ENCODE measurements at regions not wholly inside any gene's neighbourhood (a gene's known extent, or its start where the extent isn't known, plus 50 kb on each side); places are given as distances from the start of the nearest gene placed in this dataset.

- DNase-seq (ENCODE audit: insufficient read length, low spot score, missing footprints) = no peak
- H3K4me3 ChIP-seq (ENCODE audit: insufficient read depth, low read length) = no peak overlapping the region
- no peaks in the 10 kb centered on the region for H3K79me2 ChIP-seq (ENCODE audit: insufficient read depth, low read length)
- TF ChIP-seq, protein P1, sequence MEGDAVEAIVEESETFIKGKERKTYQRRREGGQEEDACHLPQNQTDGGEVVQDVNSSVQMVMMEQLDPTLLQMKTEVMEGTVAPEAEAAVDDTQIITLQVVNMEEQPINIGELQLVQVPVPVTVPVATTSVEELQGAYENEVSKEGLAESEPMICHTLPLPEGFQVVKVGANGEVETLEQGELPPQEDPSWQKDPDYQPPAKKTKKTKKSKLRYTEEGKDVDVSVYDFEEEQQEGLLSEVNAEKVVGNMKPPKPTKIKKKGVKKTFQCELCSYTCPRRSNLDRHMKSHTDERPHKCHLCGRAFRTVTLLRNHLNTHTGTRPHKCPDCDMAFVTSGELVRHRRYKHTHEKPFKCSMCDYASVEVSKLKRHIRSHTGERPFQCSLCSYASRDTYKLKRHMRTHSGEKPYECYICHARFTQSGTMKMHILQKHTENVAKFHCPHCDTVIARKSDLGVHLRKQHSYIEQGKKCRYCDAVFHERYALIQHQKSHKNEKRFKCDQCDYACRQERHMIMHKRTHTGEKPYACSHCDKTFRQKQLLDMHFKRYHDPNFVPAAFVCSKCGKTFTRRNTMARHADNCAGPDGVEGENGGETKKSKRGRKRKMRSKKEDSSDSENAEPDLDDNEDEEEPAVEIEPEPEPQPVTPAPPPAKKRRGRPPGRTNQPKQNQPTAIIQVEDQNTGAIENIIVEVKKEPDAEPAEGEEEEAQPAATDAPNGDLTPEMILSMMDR (IDR thresholded peaks at IDR 0.05; ENCODE audit: extremely low read depth, low read depth, low read length) = no peak
- H3K4me2 ChIP-seq (ENCODE audit: insufficient read depth, low read length) = no peak overlapping the region
- no peaks in the 10 kb centered on the region for H3K27me3 ChIP-seq (ENCODE audit: insufficient read depth, low read length)
- no peaks in the 10 kb centered on the region for H3K4me1 ChIP-seq (ENCODE audit: insufficient read depth, low read length)
- H3K9me3 ChIP-seq (ENCODE audit: low read depth, low read length) = no peaks in the 10 kb centered on the region
- no peak overlapping the region for H3K27ac ChIP-seq (ENCODE audit: low read depth, low read length)
- no peaks in the 10 kb centered on the region for H4K20me1 ChIP-seq (ENCODE audit: insufficient read depth, low read length)
- H3K36me3 ChIP-seq (ENCODE audit: insufficient read depth, low read length) = no peaks in the 10 kb centered on the region
- H2AFZ ChIP-seq (ENCODE audit: low read length) = no peak overlapping the region
These were observed 98.9 kb upstream of the MAN2A1 start for GRCh38 chr5:109590799-109591198.

GRCh38 chr5:109589986-109590385 lies 99.7 kb upstream of the MAN2A1 start:
- DNase-seq (ENCODE audit: insufficient read length, low spot score, missing footprints) = no peak
- Histone ChIP-seq H3K4me2 (ENCODE audit: insufficient read depth, low read length) (no peak overlapping the region), H3K79me2 (ENCODE audit: insufficient read depth, low read length) (no peaks in the 10 kb centered on the region), H3K9me3 (ENCODE audit: low read depth, low read length) (no peaks in the 10 kb centered on the region), H3K4me1 (ENCODE audit: insufficient read depth, low read length) (no peaks in the 10 kb centered on the region), H3K4me3 (ENCODE audit: insufficient read depth, low read length) (no peak overlapping the region), H3K27me3 (ENCODE audit: insufficient read depth, low read length) (no peaks in the 10 kb centered on the region), H3K27ac (ENCODE audit: low read depth, low read length) (no peak overlapping the region), H2AFZ (ENCODE audit: low read length) (no peak overlapping the region), H3K36me3 (ENCODE audit: insufficient read depth, low read length) (no peaks in the 10 kb centered on the region), H4K20me1 (ENCODE audit: insufficient read depth, low read length) (no peaks in the 10 kb centered on the region)
- TF ChIP-seq, protein P1 (IDR thresholded peaks at IDR 0.05; ENCODE audit: extremely low read depth, low read depth, low read length) = no peak

DNA sequence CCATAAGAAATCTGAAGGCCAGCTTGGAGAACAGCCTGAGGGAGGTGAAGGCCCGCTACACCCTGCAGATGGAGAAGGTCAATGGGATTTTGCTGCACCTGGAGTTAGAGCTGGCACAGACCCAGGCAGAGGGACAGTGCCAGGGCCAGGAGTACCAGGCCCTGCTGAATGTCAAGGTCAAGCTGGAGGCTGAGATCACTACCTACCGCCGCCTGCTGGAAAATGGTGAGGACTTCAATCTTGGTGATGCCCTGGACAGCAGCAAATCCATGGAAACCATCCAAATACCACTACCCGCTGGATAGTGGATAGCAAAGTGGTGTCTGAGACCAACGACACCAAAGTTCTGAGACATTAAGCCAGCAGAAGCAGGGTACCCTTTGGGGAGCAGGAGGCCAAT lies 100.5 kb upstream of the MAN2A1 start:
- no peak overlapping the region for H3K4me3 ChIP-seq (ENCODE audit: insufficient read depth, low read length)
- H3K4me2 ChIP-seq (ENCODE audit: insufficient read depth, low read length) = no peak overlapping the region
- H3K36me3 ChIP-seq (ENCODE audit: insufficient read depth, low read length) = no peaks in the 10 kb centered on the region
- H3K27me3 ChIP-seq (ENCODE audit: insufficient read depth, low read length) = no peaks in the 10 kb centered on the region
- H3K27ac ChIP-seq (ENCODE audit: low read depth, low read length) = no peak overlapping the region
- H2AFZ ChIP-seq (ENCODE audit: low read length) = no peak overlapping the region
- no peaks in the 10 kb centered on the region for H3K79me2 ChIP-seq (ENCODE audit: insufficient read depth, low read length)
- TF ChIP-seq, protein P1 (IDR thresholded peaks at IDR 0.05; ENCODE audit: extremely low read depth, low read depth, low read length) = no peak
- no peaks in the 10 kb centered on the region for H3K9me3 ChIP-seq (ENCODE audit: low read depth, low read length)
- no peak for DNase-seq (ENCODE audit: insufficient read length, low spot score, missing footprints)
- no peaks in the 10 kb centered on the region for H3K4me1 ChIP-seq (ENCODE audit: insufficient read depth, low read length)
- H4K20me1 ChIP-seq (ENCODE audit: insufficient read depth, low read length) = no peaks in the 10 kb centered on the region

- H2AFZ ChIP-seq (ENCODE audit: low read length) = no peak overlapping the region
- H3K4me1 ChIP-seq (ENCODE audit: insufficient read depth, low read length) = no peaks in the 10 kb centered on the region
These were observed 101.3 kb upstream of the MAN2A1 start for GRCh38 chr5:109588281-109589035.

More at GRCh38 chr5:109588281-109589035, 101.3 kb upstream of the MAN2A1 start:
- Histone ChIP-seq H4K20me1 (ENCODE audit: insufficient read depth, low read length) (no peaks in the 10 kb centered on the region), H3K27ac (ENCODE audit: low read depth, low read length) (no peak overlapping the region), H3K79me2 (ENCODE audit: insufficient read depth, low read length) (no peaks in the 10 kb centered on the region), H3K4me3 (ENCODE audit: insufficient read depth, low read length) (no peak overlapping the region), H3K4me2 (ENCODE audit: insufficient read depth, low read length) (no peak overlapping the region), H3K9me3 (ENCODE audit: low read depth, low read length) (no peaks in the 10 kb centered on the region), H3K27me3 (ENCODE audit: insufficient read depth, low read length) (no peaks in the 10 kb centered on the region), H3K36me3 (ENCODE audit: insufficient read depth, low read length) (no peaks in the 10 kb centered on the region)
- DNase-seq (ENCODE audit: insufficient read length, low spot score, missing footprints) = no peak
- TF ChIP-seq, protein P1 (IDR thresholded peaks at IDR 0.05; ENCODE audit: extremely low read depth, low read depth, low read length) = no peak

Data from osteoblast (primary cell).